Fibroblast of lung (primary cell): ENCODE measurements at regions not wholly inside any gene's neighbourhood (a gene's known extent, or its start where the extent isn't known, plus 50 kb on each side); places are given as distances from the start of the nearest gene placed in this dataset.

Source experiments
- DNase-seq, 2 donors: peaks; one replicate each; pipeline versions ENCODE4 v3.0.0 to v3.0.0-alpha.2; 2010; ENCODE audit warnings: low read depth in 2 of 2
- H2AFZ ChIP-seq: 2 replicates; pipeline ENCODE4 v1.5.1; 2012; ENCODE audit warnings: low read length, control low read depth, inconsistent platforms
- H3K27ac ChIP-seq: 2 replicates; pipeline ENCODE4 v1.5.1; 2011; ENCODE audit warnings: low read length, control low read depth; ENCODE audit not compliant: insufficient read depth
- H3K27me3 ChIP-seq: 2 replicates; pipeline ENCODE4 v1.5.1; 2011; ENCODE audit warnings: mild to moderate bottlenecking, low read length; ENCODE audit not compliant: control insufficient read depth, insufficient read depth
- H3K36me3 ChIP-seq: 2 replicates; pipeline ENCODE4 v1.5.1; 2011; ENCODE audit warnings: low read length; ENCODE audit not compliant: control insufficient read depth, insufficient read depth
- H3K4me1 ChIP-seq: 2 replicates; pipeline ENCODE4 v1.5.1; 2011; ENCODE audit warnings: low read length; ENCODE audit not compliant: control insufficient read depth, insufficient read depth; ENCODE audit errors: extremely low read depth
- H3K4me2 ChIP-seq: 2 replicates; pipeline ENCODE4 v1.5.1; 2011; ENCODE audit warnings: low read length, control low read depth; ENCODE audit not compliant: insufficient read depth; ENCODE audit errors: extremely low read depth
- H3K4me3 ChIP-seq, 4 experiments: fragments of 200-600 bp in 1 of 4; sonication (generic) in 1 of 4; replicated peaks in 1 of 4; 2 replicates each; pipeline ENCODE4 v1.5.1; 2011 to 2016; ENCODE audit warnings: low read length in 4 of 4, low read depth in 3 of 4, mild to moderate bottlenecking in 3 of 4, control low read depth in 2 of 4, inconsistent platforms in 1 of 4, mixed read lengths in 1 of 4; ENCODE audit not compliant: insufficient read depth in 1 of 4; ENCODE audit errors: control extremely low read depth in 1 of 4
- H3K79me2 ChIP-seq: 2 replicates; pipeline ENCODE4 v1.5.1; 2012; ENCODE audit warnings: mild to moderate bottlenecking, low read length, inconsistent platforms; ENCODE audit not compliant: control insufficient read depth, insufficient read depth
- H3K9ac ChIP-seq: 2 replicates; pipeline ENCODE4 v1.5.1; 2011; ENCODE audit warnings: mild to moderate bottlenecking, low read length, control low read depth; ENCODE audit not compliant: insufficient read depth
- H3K9me3 ChIP-seq: 2 replicates; pipeline ENCODE4 v1.5.1; 2012; ENCODE audit warnings: low read depth, low read length; ENCODE audit not compliant: control insufficient read depth, insufficient read depth
- H4K20me1 ChIP-seq: 2 replicates; pipeline ENCODE4 v1.5.1; 2011; ENCODE audit warnings: low read length; ENCODE audit not compliant: control insufficient read depth, insufficient read depth; ENCODE audit errors: extremely low read depth
- CTCF ChIP-seq, 2 donors: IDR thresholded peaks in 1 of 2; conservative IDR thresholded peaks in 1 of 2; 1 replicate in 1 of 2; 2 replicates in 1 of 2; pipeline ENCODE4 v1.5.1; 2011 to 2012; ENCODE audit warnings: low read length in 2 of 2, control low read depth in 1 of 2, inconsistent platforms in 1 of 2, low read depth in 1 of 2, mild to moderate bottlenecking in 1 of 2
- EZH2 ChIP-seq: IDR thresholded peaks from 2 replicates; pipeline ENCODE4 v1.5.1; 2012; ENCODE audit warnings: low read length, control low read depth, mild to moderate bottlenecking; ENCODE audit errors: missing control alignments

DNA sequence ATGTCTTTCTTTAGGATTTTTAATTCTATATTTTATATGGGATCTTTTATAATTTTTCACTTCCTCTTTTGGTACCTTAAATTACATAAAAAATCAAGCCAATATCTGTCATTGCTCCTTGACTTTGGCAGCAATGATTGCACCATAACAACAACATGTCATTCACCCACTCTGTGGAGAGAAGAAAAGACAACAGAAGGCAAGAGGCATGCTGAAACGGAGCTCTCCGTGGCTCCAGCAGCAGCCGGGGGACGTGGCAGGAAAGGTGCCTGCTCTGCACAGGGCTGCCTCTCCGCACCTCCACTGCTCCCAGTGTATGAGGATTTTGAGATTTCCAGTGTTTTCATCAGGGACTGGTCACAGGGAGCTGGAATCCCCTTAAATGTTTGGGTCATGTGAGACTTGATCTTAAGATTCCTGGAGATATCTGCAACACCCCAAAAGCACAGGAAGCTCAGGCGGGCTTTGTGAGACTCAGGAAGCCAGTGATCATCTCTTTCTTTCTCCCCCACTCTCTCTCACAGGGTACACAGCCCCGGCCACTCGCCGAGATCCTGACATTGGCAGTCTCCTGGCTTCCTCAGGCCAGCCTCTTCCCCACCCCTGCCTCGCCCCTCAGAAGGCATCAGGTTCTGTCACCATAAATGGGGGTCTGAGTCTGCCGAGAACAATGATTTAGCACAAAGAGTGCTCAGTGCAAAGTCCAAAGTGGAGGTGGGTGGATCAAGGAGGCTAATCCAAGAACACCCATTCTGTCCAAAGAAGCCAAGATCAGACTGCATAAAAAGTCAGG is 74.6 kb downstream of the ACTL7B start:
- no peaks in the 10 kb centered on the region for H4K20me1 ChIP-seq
- H3K79me2 ChIP-seq: no peaks in the 10 kb centered on the region
- no peaks in the 10 kb centered on the region for H3K4me1 ChIP-seq
- H2AFZ ChIP-seq: no peak overlapping the region
- no peak overlapping the region for H3K27ac ChIP-seq
- no peak overlapping the region for H3K9ac ChIP-seq
- H3K4me3 ChIP-seq: no peak overlapping the region
- no peak for TF ChIP-seq CTCF (conservative IDR thresholded peaks at IDR 0.05 in 1 of 2, IDR thresholded peaks at IDR 0.05 in 1 of 2; ENCODE audit: low read depth in 1 of 2, low read length in 2 of 2)
- TF ChIP-seq EZH2: no peak
- H3K9me3 ChIP-seq: no peaks in the 10 kb centered on the region
- H3K27me3 ChIP-seq: peaks cover 14% of the 10 kb centered on the region
- no peaks in the 10 kb centered on the region for H3K36me3 ChIP-seq
- no peak overlapping the region for H3K4me2 ChIP-seq
- DNase-seq: no peak

DNA sequence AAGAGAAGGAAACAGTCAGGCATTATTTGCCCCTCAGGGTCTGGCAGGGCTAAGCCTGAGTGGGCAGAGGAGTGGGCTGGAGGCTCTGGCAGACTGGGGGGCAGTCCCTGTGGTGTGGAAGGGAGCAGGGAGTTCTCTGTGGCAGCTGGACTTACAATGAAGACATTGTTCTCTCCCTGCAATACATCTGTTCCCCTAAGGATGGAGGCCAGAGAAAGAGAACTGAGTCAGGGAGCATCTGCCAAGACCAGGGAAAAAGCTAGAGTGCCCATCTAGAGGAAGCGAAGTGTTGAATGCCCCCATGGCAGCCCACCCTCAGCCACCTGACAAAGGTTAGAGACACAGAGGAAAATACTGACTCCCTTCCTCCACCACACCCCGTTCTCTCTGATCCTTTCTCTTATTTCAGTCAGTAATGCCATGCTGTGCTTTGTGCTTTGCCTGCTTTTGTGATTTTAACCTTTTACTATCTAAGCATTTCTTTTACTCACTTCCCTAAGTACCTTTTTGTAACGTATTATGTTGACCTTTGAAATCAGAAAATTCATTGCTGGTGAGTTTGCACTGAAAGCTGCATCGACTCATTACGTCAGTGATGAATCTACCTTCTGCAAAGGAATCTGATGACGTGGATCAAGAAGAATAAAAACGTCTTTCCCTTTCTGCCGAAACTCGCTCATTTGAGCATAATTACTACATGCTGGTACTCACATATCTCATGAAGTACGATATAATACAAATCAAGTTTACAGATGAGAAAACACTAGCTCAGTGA is 76.0 kb downstream of the ACTL7B start:
- Histone ChIP-seq H3K9ac (no peak overlapping the region), H3K79me2 (no peaks in the 10 kb centered on the region), H4K20me1 (no peaks in the 10 kb centered on the region), H3K27me3 (peaks cover 14% of the 10 kb centered on the region), H3K9me3 (no peaks in the 10 kb centered on the region), H3K4me1 (no peaks in the 10 kb centered on the region), H3K27ac (no peak overlapping the region), H2AFZ (no peak overlapping the region), H3K4me2 (no peak overlapping the region), H3K4me3 (no peak overlapping the region), H3K36me3 (no peaks in the 10 kb centered on the region)
- DNase-seq: peak in 1 of 2 donors; percentile 31
- TF ChIP-seq EZH2 (no peak), CTCF (conservative IDR thresholded peaks at IDR 0.05 in 1 of 2, IDR thresholded peaks at IDR 0.05 in 1 of 2; ENCODE audit: low read depth in 1 of 2, low read length in 2 of 2) (no peak)

- Histone ChIP-seq H3K4me2 (no peak overlapping the region), H2AFZ (no peak overlapping the region), H3K27me3 (peaks cover 11% of the 10 kb centered on the region), H3K27ac (no peak overlapping the region), H3K79me2 (no peaks in the 10 kb centered on the region), H3K9ac (no peak overlapping the region), H3K9me3 (no peaks in the 10 kb centered on the region), H4K20me1 (no peaks in the 10 kb centered on the region), H3K4me3 (no peak overlapping the region), H3K4me1 (no peaks in the 10 kb centered on the region), H3K36me3 (no peaks in the 10 kb centered on the region)
- TF ChIP-seq CTCF (conservative IDR thresholded peaks at IDR 0.05 in 1 of 2, IDR thresholded peaks at IDR 0.05 in 1 of 2; ENCODE audit: low read depth in 1 of 2, low read length in 2 of 2) (peak in 1 of 2 donors; percentile 41), EZH2 (no peak)
- DNase-seq: peak; percentile 38 to 89
Measured at GRCh38 chr9:108776920-108777639, 78.7 kb downstream of the ACTL7B start.
